ENCODE measurements at regions not wholly inside any gene's neighbourhood (a gene's known extent, or its start where the extent isn't known, plus 50 kb on each side); places are given as distances from the start of the nearest gene placed in this dataset.

- TF ChIP-seq CTCF (IDR thresholded peaks at IDR 0.05) = no peak
- no peak for TF ChIP-seq POLR2A (IDR thresholded peaks at IDR 0.05)
Measured at GRCh38 chr9:99588299-99588698, 233.4 kb upstream of the NR4A3 start.

All from uterus (tissue), 2 donors.